WTC11 (cell line): ENCODE measurements at regions not wholly inside any gene's neighbourhood (a gene's known extent, or its start where the extent isn't known, plus 50 kb on each side); places are given as distances from the start of the nearest gene placed in this dataset.
"Not testable (repeated sequence)": the region's sequence is repeated elsewhere in the genome, so short reads cannot be mapped to it uniquely, and the experiment has no call there.

Experiments
- ATAC-seq: fragments of 200-7000 bp; cut with Tn5 transposase; 2 replicates; pipeline ENCODE4 v1.10.0; 2021; ENCODE audit warnings: mild to moderate bottlenecking, moderate library complexity
- CTCF ChIA-PET: fragments of 300-600 bp; sonication (Branson Sonifier 250); formaldehyde crosslinking; loops from one replicate; lab custom pipeline; 2021; ENCODE audit warnings: antibody characterized with exemption; lab: Charles Lee
- POLR2A ChIA-PET: fragments of 350-600 bp; sonication (Branson Sonifier 250); formaldehyde crosslinking; loops from one replicate; lab custom pipeline; 2021; ENCODE audit warnings: antibody characterized with exemption; lab: Charles Lee
- DNase-seq: peaks from one replicate; pipeline ENCODE4 v3.0.0; 2021; ENCODE audit warnings: low spot score
- H3K27ac Mint-ChIP-seq: 2 replicates; pipeline ENCODE4 v1.8.0; 2021; ENCODE audit warnings: mixed read lengths
- H3K27me3 Mint-ChIP-seq: 2 replicates; pipeline ENCODE4 v1.8.0; 2021; ENCODE audit warnings: low read depth, mild to moderate bottlenecking, moderate library complexity, mixed read lengths
- H3K36me3 Mint-ChIP-seq: 2 replicates; pipeline ENCODE4 v1.8.0; 2021; ENCODE audit warnings: mixed read lengths
- H3K4me1 Mint-ChIP-seq: 2 replicates; pipeline ENCODE4 v1.8.0; 2022; ENCODE audit warnings: mixed read lengths
- H3K4me3 Mint-ChIP-seq: 2 replicates; pipeline ENCODE4 v1.8.0; 2021; ENCODE audit warnings: mild to moderate bottlenecking, moderate library complexity, mixed read lengths
- H3K9me3 Mint-ChIP-seq: 2 replicates; pipeline ENCODE4 v1.8.0; 2021; ENCODE audit warnings: mixed read lengths
- CREB1 ChIP-seq: sonication (generic); formaldehyde crosslinking; IDR thresholded peaks from 2 replicates; pipeline ENCODE4 v1.8.0; 2023; ENCODE audit warnings: mild to moderate bottlenecking, missing genetic modification reagents
- ELF4 ChIP-seq: sonication (generic); formaldehyde crosslinking; IDR thresholded peaks from 2 replicates; pipeline ENCODE4 v1.8.1; 2022; ENCODE audit warnings: low read depth, mild to moderate bottlenecking, moderate library complexity, missing genetic modification reagents
- EMX1 ChIP-seq: fragments of 250-450 bp; sonication (Bioruptor Pico); IDR thresholded peaks from 2 replicates; pipeline ENCODE4 v1.8.0; 2021; ENCODE audit warnings: mild to moderate bottlenecking
- ETV6 ChIP-seq: sonication (generic); formaldehyde crosslinking; IDR thresholded peaks from 2 replicates; pipeline ENCODE4 v1.8.1; 2022; ENCODE audit warnings: mild to moderate bottlenecking, missing genetic modification reagents
- FOXP1 ChIP-seq: sonication (generic); formaldehyde crosslinking; IDR thresholded peaks from 2 replicates; pipeline ENCODE4 v1.8.0; 2022; ENCODE audit warnings: missing genetic modification reagents, mild to moderate bottlenecking, moderate library complexity, borderline replicate concordance
- IRF2 ChIP-seq: sonication (generic); formaldehyde crosslinking; IDR thresholded peaks from 2 replicates; pipeline ENCODE4 v1.8.0; 2022; ENCODE audit warnings: low read depth, missing genetic modification reagents, borderline replicate concordance
- MXD4 ChIP-seq: fragments of 250-450 bp; sonication (Bioruptor Pico); IDR thresholded peaks from 2 replicates; pipeline ENCODE4 v1.8.0; 2021; ENCODE audit warnings: mild to moderate bottlenecking, moderate library complexity, borderline replicate concordance
- NFE2L1 ChIP-seq: sonication (generic); formaldehyde crosslinking; IDR thresholded peaks from 2 replicates; pipeline ENCODE4 v1.8.1; 2023; ENCODE audit warnings: missing genetic modification reagents
- NFYB ChIP-seq: sonication (generic); formaldehyde crosslinking; conservative IDR thresholded peaks from 2 replicates; pipeline ENCODE4 v1.8.0; 2022; ENCODE audit warnings: low read depth, missing genetic modification reagents
- NR1H2 ChIP-seq: sonication (generic); formaldehyde crosslinking; IDR thresholded peaks from 2 replicates; pipeline ENCODE4 v1.9.0; 2021; ENCODE audit warnings: mild to moderate bottlenecking, moderate library complexity, missing genetic modification reagents
- SMAD4 ChIP-seq: sonication (generic); formaldehyde crosslinking; IDR thresholded peaks from 2 replicates; pipeline ENCODE4 v1.8.0; 2022; ENCODE audit warnings: mild to moderate bottlenecking, missing genetic modification reagents
- SOX15 ChIP-seq: fragments of 250-450 bp; sonication (Bioruptor Pico); IDR thresholded peaks from 2 replicates; pipeline ENCODE4 v1.9.0; 2021; ENCODE audit warnings: mild to moderate bottlenecking
- TCF7 ChIP-seq: sonication (generic); formaldehyde crosslinking; IDR thresholded peaks from 2 replicates; pipeline ENCODE4 v1.8.0; 2022; ENCODE audit warnings: mild to moderate bottlenecking, low read depth, missing genetic modification reagents, moderate library complexity
- TEAD4 ChIP-seq: sonication (generic); formaldehyde crosslinking; IDR thresholded peaks from 2 replicates; pipeline ENCODE4 v1.8.0; 2022; ENCODE audit warnings: mild to moderate bottlenecking, missing genetic modification reagents
- ZMAT4 ChIP-seq: fragments of 250-450 bp; sonication (Bioruptor Pico); IDR thresholded peaks from 2 replicates; pipeline ENCODE4 v1.9.0; 2021; ENCODE audit warnings: mild to moderate bottlenecking
- ZNF232 ChIP-seq: sonication (generic); formaldehyde crosslinking; IDR thresholded peaks from 2 replicates; pipeline ENCODE4 v1.8.0; 2022; ENCODE audit warnings: mild to moderate bottlenecking, missing genetic modification reagents
- ZNF281 ChIP-seq: sonication (generic); formaldehyde crosslinking; IDR thresholded peaks from 2 replicates; pipeline ENCODE4 v1.8.0; 2023; ENCODE audit warnings: mild to moderate bottlenecking, missing genetic modification reagents
- ZNF416 ChIP-seq: fragments of 250-450 bp; sonication (Bioruptor Pico); IDR thresholded peaks from 2 replicates; pipeline ENCODE4 v1.9.0; 2021; ENCODE audit warnings: mild to moderate bottlenecking, inconsistent platforms
- ZNF423 ChIP-seq: fragments of 250-450 bp; sonication (Bioruptor Pico); IDR thresholded peaks from 2 replicates; pipeline ENCODE4 v2.1.2; 2022; ENCODE audit warnings: mild to moderate bottlenecking, moderate library complexity
- TF ChIP-seq, protein P1 (sequence below): sonication (generic); formaldehyde crosslinking; IDR thresholded peaks from 2 replicates; pipeline ENCODE4 v1.8.1; 2022; ENCODE audit warnings: missing genetic modification reagents, borderline replicate concordance
- TF ChIP-seq, protein P2 (sequence below): sonication (generic); formaldehyde crosslinking; IDR thresholded peaks from 2 replicates; pipeline ENCODE4 v1.8.0; 2022; ENCODE audit warnings: mild to moderate bottlenecking, missing genetic modification reagents
- TF ChIP-seq, protein P3 (sequence below): sonication (generic); formaldehyde crosslinking; IDR thresholded peaks from 2 replicates; pipeline ENCODE4 v1.8.1; 2022; ENCODE audit warnings: low read depth, mild to moderate bottlenecking, moderate library complexity, missing genetic modification reagents, borderline replicate concordance
- TF ChIP-seq, protein P4 (sequence below): sonication (generic); formaldehyde crosslinking; IDR thresholded peaks from 2 replicates; pipeline ENCODE4 v1.8.1; 2023; ENCODE audit warnings: mild to moderate bottlenecking, missing genetic modification reagents, moderate library complexity

- H3K27ac Mint-ChIP-seq, result no peak overlapping the region
- H3K36me3 Mint-ChIP-seq, result no peaks in the 10 kb centered on the region; the same call in 1 of the 2 replicates
- ATAC-seq (no peak), DNase-seq (no peak)
- ChIA-PET POLR2A (no interaction called here), CTCF (no interaction called here)
- no peak overlapping the region for H3K4me3 Mint-ChIP-seq
- peaks cover 3% of the 10 kb centered on the region; the same call in 1 of the 2 replicates for H3K9me3 Mint-ChIP-seq
- H3K27me3 Mint-ChIP-seq, result peaks cover 98% of the 10 kb centered on the region
- TF ChIP-seq TCF7 (CRISPR knock-in tag) (no peak), EMX1 (no peak), FOXP1 (no peak), CREB1 (CRISPR knock-in tag) (no peak), SOX15 (CRISPR knock-in tag) (no peak), ZNF281 (CRISPR knock-in tag) (no peak), ZMAT4 (CRISPR knock-in tag) (no peak), ETV6 (CRISPR knock-in tag) (no peak), NFE2L1 (CRISPR knock-in tag) (no peak), IRF2 (no peak), ZNF423 (CRISPR knock-in tag) (no peak), SMAD4 (CRISPR knock-in tag) (no peak), ZNF232 (no peak)
- TF ChIP-seq, protein P1, sequence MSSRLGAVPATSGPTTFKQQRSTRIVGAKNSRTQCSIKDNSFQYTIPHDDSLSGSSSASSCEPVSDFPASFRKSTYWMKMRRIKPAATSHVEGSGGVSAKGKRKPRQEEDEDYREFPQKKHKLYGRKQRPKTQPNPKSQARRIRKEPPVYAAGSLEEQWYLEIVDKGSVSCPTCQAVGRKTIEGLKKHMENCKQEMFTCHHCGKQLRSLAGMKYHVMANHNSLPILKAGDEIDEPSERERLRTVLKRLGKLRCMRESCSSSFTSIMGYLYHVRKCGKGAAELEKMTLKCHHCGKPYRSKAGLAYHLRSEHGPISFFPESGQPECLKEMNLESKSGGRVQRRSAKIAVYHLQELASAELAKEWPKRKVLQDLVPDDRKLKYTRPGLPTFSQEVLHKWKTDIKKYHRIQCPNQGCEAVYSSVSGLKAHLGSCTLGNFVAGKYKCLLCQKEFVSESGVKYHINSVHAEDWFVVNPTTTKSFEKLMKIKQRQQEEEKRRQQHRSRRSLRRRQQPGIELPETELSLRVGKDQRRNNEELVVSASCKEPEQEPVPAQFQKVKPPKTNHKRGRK, result no peak
- H3K4me1 Mint-ChIP-seq, result peaks cover 6% of the 10 kb centered on the region; the same call in 1 of the 2 replicates
These were observed 57.8 kb upstream of the CEACAM21 start for GRCh38 chr19:41518141-41518540.

- H3K4me3 Mint-ChIP-seq, result peak overlapping the region; percentile 51
- H3K27ac Mint-ChIP-seq, ATAC-seq, POLR2A ChIA-PET, H3K36me3 Mint-ChIP-seq, H3K4me1 Mint-ChIP-seq, DNase-seq, H3K9me3 Mint-ChIP-seq: not testable (repeated sequence)
- CTCF ChIA-PET, result interaction anchor here (1.0 kb wide), 1 partner anchor 42 kb away, joined by 3 read pairs; no protein-coding TSS in a partner anchor
- H3K27me3 Mint-ChIP-seq, result peaks cover 97% of the 10 kb centered on the region
These were observed 54.6 kb upstream of the CEACAM21 start for GRCh38 chr19:41521138-41521930.

DNA sequence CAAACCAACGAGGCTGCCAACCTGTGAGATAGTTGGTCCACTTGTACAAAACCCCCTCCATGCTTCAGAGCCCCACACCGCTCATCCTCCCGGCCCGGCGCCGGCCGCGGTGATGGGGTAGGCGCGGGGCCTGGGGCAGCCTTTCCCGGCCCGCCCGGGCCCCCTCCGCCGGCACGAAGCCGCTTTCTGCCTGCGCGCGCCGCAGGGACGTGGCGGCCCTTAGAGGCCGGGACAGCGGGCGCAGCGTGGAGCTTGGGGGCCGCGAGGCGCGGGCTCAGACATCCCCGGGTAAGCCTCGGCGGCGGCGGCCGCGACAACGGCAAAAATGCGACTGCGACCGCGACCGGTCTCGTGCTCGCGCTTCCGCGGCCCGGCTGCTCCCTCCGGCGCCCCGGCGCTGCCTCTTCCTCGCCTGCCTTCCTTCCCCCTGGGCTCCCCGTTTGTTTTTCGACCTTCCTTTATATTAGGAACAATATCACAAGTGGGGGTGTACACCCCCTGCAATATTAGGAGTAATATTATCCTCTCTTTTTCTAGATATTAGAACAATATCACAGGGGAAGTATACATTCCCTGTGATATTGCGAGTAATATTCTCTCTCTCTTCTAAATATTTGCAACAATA is 53.9 kb upstream of the CEACAM21 start:
- ATAC-seq (peak; percentile 65), DNase-seq (peak; percentile 52)
- H3K36me3 Mint-ChIP-seq, result no peaks in the 10 kb centered on the region; the same call in 1 of the 2 replicates
- H3K27me3 Mint-ChIP-seq, result peaks cover 93% of the 10 kb centered on the region
- peak overlapping the region; percentile 72 for H3K4me3 Mint-ChIP-seq
- H3K27ac Mint-ChIP-seq, result no peak overlapping the region
- peaks cover 8% of the 10 kb centered on the region for H3K4me1 Mint-ChIP-seq
- 0 out of 2 replicates have a peak, but pooled peaks cover 2% of the 10 kb centered on the region for H3K9me3 Mint-ChIP-seq
- CTCF ChIA-PET, result interaction anchor here (1.0 kb wide), 1 partner anchor 42 kb away, joined by 3 read pairs; no protein-coding TSS in a partner anchor
- POLR2A ChIA-PET, result no interaction called here
- TF ChIP-seq NFYB (no peak), EMX1 (no peak), MXD4 (CRISPR knock-in tag) (no peak), TEAD4 (CRISPR knock-in tag) (no peak), ELF4 (CRISPR knock-in tag) (no peak), ETV6 (CRISPR knock-in tag) (no peak), NR1H2 (CRISPR knock-in tag) (no peak), ZNF416 (CRISPR knock-in tag) (no peak), SOX15 (CRISPR knock-in tag) (no peak)
- TF ChIP-seq, protein P2, sequence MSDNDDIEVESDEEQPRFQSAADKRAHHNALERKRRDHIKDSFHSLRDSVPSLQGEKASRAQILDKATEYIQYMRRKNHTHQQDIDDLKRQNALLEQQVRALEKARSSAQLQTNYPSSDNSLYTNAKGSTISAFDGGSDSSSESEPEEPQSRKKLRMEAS (CRISPR knock-in tag), result no peak; the same call in 1 of the 2 replicates
- TF ChIP-seq, protein P3, sequence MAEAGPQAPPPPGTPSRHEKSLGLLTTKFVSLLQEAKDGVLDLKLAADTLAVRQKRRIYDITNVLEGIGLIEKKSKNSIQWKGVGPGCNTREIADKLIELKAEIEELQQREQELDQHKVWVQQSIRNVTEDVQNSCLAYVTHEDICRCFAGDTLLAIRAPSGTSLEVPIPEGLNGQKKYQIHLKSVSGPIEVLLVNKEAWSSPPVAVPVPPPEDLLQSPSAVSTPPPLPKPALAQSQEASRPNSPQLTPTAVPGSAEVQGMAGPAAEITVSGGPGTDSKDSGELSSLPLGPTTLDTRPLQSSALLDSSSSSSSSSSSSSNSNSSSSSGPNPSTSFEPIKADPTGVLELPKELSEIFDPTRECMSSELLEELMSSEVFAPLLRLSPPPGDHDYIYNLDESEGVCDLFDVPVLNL (CRISPR knock-in tag), result no peak
- TF ChIP-seq, protein P4, sequence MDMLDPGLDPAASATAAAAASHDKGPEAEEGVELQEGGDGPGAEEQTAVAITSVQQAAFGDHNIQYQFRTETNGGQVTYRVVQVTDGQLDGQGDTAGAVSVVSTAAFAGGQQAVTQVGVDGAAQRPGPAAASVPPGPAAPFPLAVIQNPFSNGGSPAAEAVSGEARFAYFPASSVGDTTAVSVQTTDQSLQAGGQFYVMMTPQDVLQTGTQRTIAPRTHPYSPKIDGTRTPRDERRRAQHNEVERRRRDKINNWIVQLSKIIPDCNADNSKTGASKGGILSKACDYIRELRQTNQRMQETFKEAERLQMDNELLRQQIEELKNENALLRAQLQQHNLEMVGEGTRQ (CRISPR knock-in tag), result no peak
- TF ChIP-seq, protein P1, result no peak
